ENCODE measurements at regions not wholly inside any gene's neighbourhood (a gene's known extent, or its start where the extent isn't known, plus 50 kb on each side); places are given as distances from the start of the nearest gene placed in this dataset.

GRCh38 chr5:2633992-2634391 is 117.5 kb downstream of the IRX2 start:
- TF ChIP-seq CTCF (IDR thresholded peaks at IDR 0.05; ENCODE audit: poor library complexity, severe bottlenecking) (no peak), EZH2 (IDR thresholded peaks at IDR 0.05; ENCODE audit: borderline replicate concordance, insufficient read depth, low read length, poor library complexity, severe bottlenecking) (no peak), EP300 (conservative IDR thresholded peaks at IDR 0.05; ENCODE audit: poor library complexity, severe bottlenecking) (no peak), POLR2AphosphoS5 (IDR thresholded peaks at IDR 0.05) (no peak), REST (IDR thresholded peaks at IDR 0.05; ENCODE audit: borderline replicate concordance) (no peak)

All from neural cell (in vitro differentiated cells).